ENCODE measurements at regions not wholly inside any gene's neighbourhood (a gene's known extent, or its start where the extent isn't known, plus 50 kb on each side); places are given as distances from the start of the nearest gene placed in this dataset.

- H3K27ac ChIP-seq: no peak overlapping the region
- H3K4me1 ChIP-seq: peaks cover 6% of the 10 kb centered on the region
- 92 to 95% (median 93%) methylated on average over 2 of the region's 2 CpGs for WGBS, 3 donors
- no peak for TF ChIP-seq CTCF (IDR thresholded peaks at IDR 0.05)
- ATAC-seq: no peak
- H3K9me3 ChIP-seq: peaks cover 5% of the 10 kb centered on the region
- H3K4me3 ChIP-seq: no peak overlapping the region
- no peaks in the 10 kb centered on the region for H3K27me3 ChIP-seq (ENCODE audit: insufficient read depth in 3 of 3, low read length in 2 of 3)
- no peaks in the 10 kb centered on the region for H3K36me3 ChIP-seq (ENCODE audit: insufficient read depth in 1 of 2, low read depth in 1 of 2)
- DNase-seq: no peak
- intact Hi-C loops (cut with DNase I): loop anchor here in 1 of 2 donors (5.0 kb wide), 1 partner anchor 753 kb away; no protein-coding TSS in a partner anchor
These were observed 121.5 kb upstream of the ATF7IP start for GRCh38 chr12:14243941-14244340.

GRCh38 chr12:14244876-14245669 is 120.4 kb upstream of the ATF7IP start:
- Histone ChIP-seq H3K9me3 (peaks cover 5% of the 10 kb centered on the region), H3K27ac (no peak overlapping the region), H3K36me3 (ENCODE audit: insufficient read depth in 1 of 2, low read depth in 1 of 2) (no peaks in the 10 kb centered on the region), H3K4me1 (no peaks in the 10 kb centered on the region), H3K4me3 (no peak overlapping the region), H3K27me3 (ENCODE audit: insufficient read depth in 3 of 3, low read length in 2 of 3) (no peaks in the 10 kb centered on the region)
- TF ChIP-seq CTCF (IDR thresholded peaks at IDR 0.05): no peak
- ATAC-seq (no peak), DNase-seq (no peak)
- 65 to 71% (median 66%) methylated on average over 3 of the region's 3 CpGs for WGBS, 3 donors
- intact Hi-C loops (cut with DNase I): loop anchor here in 1 of 2 donors (5.0 kb wide), 1 partner anchor 752 kb away; no protein-coding TSS in a partner anchor

- DNase-seq (no peak), ATAC-seq (no peak)
- no peaks in the 10 kb centered on the region for H3K36me3 ChIP-seq (ENCODE audit: insufficient read depth in 1 of 2, low read depth in 1 of 2)
- H3K27me3 ChIP-seq (ENCODE audit: insufficient read depth in 3 of 3, low read length in 2 of 3): no peaks in the 10 kb centered on the region
- TF ChIP-seq CTCF (IDR thresholded peaks at IDR 0.05): no peak
- intact Hi-C loops (cut with DNase I): no loop called here
- WGBS, 3 donors: 80 to 90% (median 88%) methylated on average over 4 of the region's 4 CpGs
- H3K9me3 ChIP-seq: peaks cover 4% of the 10 kb centered on the region
- H3K4me1 ChIP-seq: no peaks in the 10 kb centered on the region
- H3K4me3 ChIP-seq: no peak overlapping the region
- no peak overlapping the region for H3K27ac ChIP-seq
These were observed 118.3 kb upstream of the ATF7IP start for GRCh38 chr12:14247166-14247565.

GRCh38 chr12:14249368-14249767 is 116.1 kb upstream of the ATF7IP start:
- no peak for ATAC-seq
- Histone ChIP-seq H3K27ac (no peak overlapping the region), H3K27me3 (ENCODE audit: insufficient read depth in 3 of 3, low read length in 2 of 3) (no peaks in the 10 kb centered on the region), H3K9me3 (no peaks in the 10 kb centered on the region), H3K36me3 (ENCODE audit: insufficient read depth in 1 of 2, low read depth in 1 of 2) (no peaks in the 10 kb centered on the region), H3K4me1 (no peaks in the 10 kb centered on the region), H3K4me3 (no peak overlapping the region)
- intact Hi-C loops (cut with DNase I): no loop called here
- 39 to 49% (median 45%) methylated on average over 4 of the region's 4 CpGs for WGBS, 3 donors
- TF ChIP-seq CTCF (IDR thresholded peaks at IDR 0.05): no peak
- no peak for DNase-seq
